ENCODE measurements at regions not wholly inside any gene's neighbourhood (a gene's known extent, or its start where the extent isn't known, plus 50 kb on each side); places are given as distances from the start of the nearest gene placed in this dataset.

DNA sequence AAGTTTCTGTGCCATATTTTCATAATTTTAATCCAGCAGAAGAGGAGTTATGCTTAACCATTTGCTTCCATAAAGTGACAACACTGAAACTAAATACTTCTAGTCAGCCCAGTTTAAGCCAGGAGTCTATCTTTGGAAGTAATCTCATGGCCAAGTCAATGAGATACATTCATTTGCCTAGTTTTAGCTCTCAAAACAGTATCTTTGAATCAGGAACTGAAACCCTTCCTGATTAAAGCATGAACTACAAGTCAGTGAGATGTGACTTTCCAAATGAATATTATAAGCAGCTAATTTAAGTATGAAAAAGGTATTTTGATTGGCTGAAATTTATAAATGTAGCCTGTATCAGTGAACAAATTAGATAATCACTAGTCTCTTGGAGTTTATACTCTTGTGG lies 491.5 kb downstream of the SLC6A15 start:
- H3K4me3 ChIP-seq (ENCODE audit: insufficient read depth, low read depth, low read length) = no peak overlapping the region
- no peaks in the 10 kb centered on the region for H3K36me3 ChIP-seq (ENCODE audit: insufficient read depth, low read length)
- no peak for TF ChIP-seq EZH2 (IDR thresholded peaks at IDR 0.05; ENCODE audit: insufficient read depth, low read length)
- TF ChIP-seq, protein P1, sequence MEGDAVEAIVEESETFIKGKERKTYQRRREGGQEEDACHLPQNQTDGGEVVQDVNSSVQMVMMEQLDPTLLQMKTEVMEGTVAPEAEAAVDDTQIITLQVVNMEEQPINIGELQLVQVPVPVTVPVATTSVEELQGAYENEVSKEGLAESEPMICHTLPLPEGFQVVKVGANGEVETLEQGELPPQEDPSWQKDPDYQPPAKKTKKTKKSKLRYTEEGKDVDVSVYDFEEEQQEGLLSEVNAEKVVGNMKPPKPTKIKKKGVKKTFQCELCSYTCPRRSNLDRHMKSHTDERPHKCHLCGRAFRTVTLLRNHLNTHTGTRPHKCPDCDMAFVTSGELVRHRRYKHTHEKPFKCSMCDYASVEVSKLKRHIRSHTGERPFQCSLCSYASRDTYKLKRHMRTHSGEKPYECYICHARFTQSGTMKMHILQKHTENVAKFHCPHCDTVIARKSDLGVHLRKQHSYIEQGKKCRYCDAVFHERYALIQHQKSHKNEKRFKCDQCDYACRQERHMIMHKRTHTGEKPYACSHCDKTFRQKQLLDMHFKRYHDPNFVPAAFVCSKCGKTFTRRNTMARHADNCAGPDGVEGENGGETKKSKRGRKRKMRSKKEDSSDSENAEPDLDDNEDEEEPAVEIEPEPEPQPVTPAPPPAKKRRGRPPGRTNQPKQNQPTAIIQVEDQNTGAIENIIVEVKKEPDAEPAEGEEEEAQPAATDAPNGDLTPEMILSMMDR (IDR thresholded peaks at IDR 0.05; ENCODE audit: insufficient read depth, low read depth, low read length) = no peak
- no peak overlapping the region for H3K9ac ChIP-seq (ENCODE audit: low read length)
- Mint-ChIP-seq H3K27ac (ENCODE audit: unreplicated experiment) (no peak overlapping the region), H3K36me3 (ENCODE audit: low read depth, unreplicated experiment) (no peaks in the 10 kb centered on the region), H3K4me1 (ENCODE audit: low read depth, unreplicated experiment) (no peaks in the 10 kb centered on the region), H3K9me3 (ENCODE audit: unreplicated experiment) (no peaks in the 10 kb centered on the region), H3K4me3 (ENCODE audit: unreplicated experiment) (no peak overlapping the region), H3K27me3 (ENCODE audit: low read depth, unreplicated experiment) (no peaks in the 10 kb centered on the region)
- no peaks in the 10 kb centered on the region for H4K20me1 ChIP-seq (ENCODE audit: insufficient read depth, low read length)
- no peaks in the 10 kb centered on the region for H3K27me3 ChIP-seq (ENCODE audit: insufficient read depth, low read length)
- no peak overlapping the region for H3K4me2 ChIP-seq (ENCODE audit: low read length)
- H3K79me2 ChIP-seq (ENCODE audit: insufficient read depth, low read length) = no peaks in the 10 kb centered on the region
- H3K4me1 ChIP-seq (ENCODE audit: insufficient read depth, low read length) = no peaks in the 10 kb centered on the region
- no peak overlapping the region for H3K27ac ChIP-seq (ENCODE audit: low read depth, low read length)
- H2AFZ ChIP-seq (ENCODE audit: low read depth, low read length) = no peak overlapping the region
- no peak for FAIRE-seq
- no peaks in the 10 kb centered on the region for H3K9me3 ChIP-seq (ENCODE audit: insufficient read depth, low read depth, low read length)
- no peak for DNase-seq (ENCODE audit: low read depth)

DNA sequence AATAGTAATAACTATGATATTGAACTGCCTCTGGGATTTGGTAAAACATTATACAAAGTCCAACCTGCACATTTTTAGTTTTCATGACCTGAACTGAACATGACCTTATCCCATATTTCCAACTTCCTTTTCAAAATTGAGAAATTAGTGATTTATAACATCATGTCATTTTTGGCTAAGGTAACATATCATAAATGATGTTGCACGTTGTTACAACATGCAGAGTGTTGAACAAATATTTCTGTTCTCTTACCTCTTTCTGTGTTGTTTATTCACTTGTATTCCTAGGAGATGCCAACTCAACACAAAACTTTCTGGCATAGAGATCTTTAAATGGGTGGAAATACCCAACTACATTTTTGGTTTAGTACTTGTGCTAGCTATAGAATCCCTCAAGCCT lies 496.0 kb downstream of the SLC6A15 start:
- Histone ChIP-seq H4K20me1 (ENCODE audit: insufficient read depth, low read length) (no peaks in the 10 kb centered on the region), H3K4me1 (ENCODE audit: insufficient read depth, low read length) (no peaks in the 10 kb centered on the region), H3K9me3 (ENCODE audit: insufficient read depth, low read depth, low read length) (no peaks in the 10 kb centered on the region), H3K27ac (ENCODE audit: low read depth, low read length) (no peak overlapping the region), H3K9ac (ENCODE audit: low read length) (no peak overlapping the region), H3K79me2 (ENCODE audit: insufficient read depth, low read length) (no peaks in the 10 kb centered on the region), H2AFZ (ENCODE audit: low read depth, low read length) (no peak overlapping the region), H3K4me3 (ENCODE audit: insufficient read depth, low read depth, low read length) (no peak overlapping the region), H3K36me3 (ENCODE audit: insufficient read depth, low read length) (no peaks in the 10 kb centered on the region), H3K27me3 (ENCODE audit: insufficient read depth, low read length) (no peaks in the 10 kb centered on the region), H3K4me2 (ENCODE audit: low read length) (no peak overlapping the region)
- no peak overlapping the region for H3K4me3 Mint-ChIP-seq (ENCODE audit: unreplicated experiment)
- H3K27me3 Mint-ChIP-seq (ENCODE audit: low read depth, unreplicated experiment) = no peaks in the 10 kb centered on the region
- no peaks in the 10 kb centered on the region for H3K9me3 Mint-ChIP-seq (ENCODE audit: unreplicated experiment)
- H3K27ac Mint-ChIP-seq (ENCODE audit: unreplicated experiment) = no peak overlapping the region
- no peaks in the 10 kb centered on the region for H3K4me1 Mint-ChIP-seq (ENCODE audit: low read depth, unreplicated experiment)
- no peak for FAIRE-seq
- DNase-seq (ENCODE audit: low read depth) = no peak
- TF ChIP-seq, protein P1 (IDR thresholded peaks at IDR 0.05; ENCODE audit: insufficient read depth, low read depth, low read length) = no peak
- TF ChIP-seq EZH2 (IDR thresholded peaks at IDR 0.05; ENCODE audit: insufficient read depth, low read length) = no peak
- no peaks in the 10 kb centered on the region for H3K36me3 Mint-ChIP-seq (ENCODE audit: low read depth, unreplicated experiment)

DNA sequence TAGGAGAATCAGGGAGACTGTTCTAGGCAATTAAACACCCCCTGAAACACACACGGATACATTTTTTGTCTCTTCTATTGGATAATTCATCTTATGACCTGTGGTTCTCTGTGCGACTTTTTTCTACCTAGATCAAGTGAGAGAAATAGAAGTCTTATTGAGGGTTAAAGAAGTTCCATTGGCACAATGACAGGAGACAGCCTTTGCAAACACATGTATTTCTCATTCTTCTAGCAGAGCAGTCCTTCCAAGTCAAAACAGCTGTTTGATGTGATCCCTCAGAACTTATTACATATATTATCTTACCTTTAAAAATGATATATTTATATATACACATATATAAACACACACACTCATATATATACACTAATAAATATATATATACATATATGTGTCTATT lies 496.7 kb downstream of the SLC6A15 start:
- no peaks in the 10 kb centered on the region for H3K36me3 Mint-ChIP-seq (ENCODE audit: low read depth, unreplicated experiment)
- H3K4me3 Mint-ChIP-seq (ENCODE audit: unreplicated experiment) = no peak overlapping the region
- H3K9ac ChIP-seq (ENCODE audit: low read length) = no peak overlapping the region
- no peak overlapping the region for H3K27ac Mint-ChIP-seq (ENCODE audit: unreplicated experiment)
- no peaks in the 10 kb centered on the region for H3K27me3 ChIP-seq (ENCODE audit: insufficient read depth, low read length)
- H3K79me2 ChIP-seq (ENCODE audit: insufficient read depth, low read length) = no peaks in the 10 kb centered on the region
- no peaks in the 10 kb centered on the region for H3K36me3 ChIP-seq (ENCODE audit: insufficient read depth, low read length)
- no peaks in the 10 kb centered on the region for H3K9me3 Mint-ChIP-seq (ENCODE audit: unreplicated experiment)
- FAIRE-seq = no peak
- no peak overlapping the region for H3K4me2 ChIP-seq (ENCODE audit: low read length)
- H2AFZ ChIP-seq (ENCODE audit: low read depth, low read length) = no peak overlapping the region
- no peak overlapping the region for H3K4me3 ChIP-seq (ENCODE audit: insufficient read depth, low read depth, low read length)
- H3K9me3 ChIP-seq (ENCODE audit: insufficient read depth, low read depth, low read length) = no peaks in the 10 kb centered on the region
- H3K27ac ChIP-seq (ENCODE audit: low read depth, low read length) = no peak overlapping the region
- no peak for DNase-seq (ENCODE audit: low read depth)
- no peaks in the 10 kb centered on the region for H3K27me3 Mint-ChIP-seq (ENCODE audit: low read depth, unreplicated experiment)
- no peaks in the 10 kb centered on the region for H3K4me1 ChIP-seq (ENCODE audit: insufficient read depth, low read length)
- no peaks in the 10 kb centered on the region for H3K4me1 Mint-ChIP-seq (ENCODE audit: low read depth, unreplicated experiment)
- TF ChIP-seq EZH2 (IDR thresholded peaks at IDR 0.05; ENCODE audit: insufficient read depth, low read length) = no peak
- TF ChIP-seq, protein P1 (IDR thresholded peaks at IDR 0.05; ENCODE audit: insufficient read depth, low read depth, low read length) = no peak
- no peaks in the 10 kb centered on the region for H4K20me1 ChIP-seq (ENCODE audit: insufficient read depth, low read length)

Measured in astrocyte (in vitro differentiated cells and primary cell).